Tongue (tissue), 1 donor: ENCODE measurements at regions not wholly inside any gene's neighbourhood (a gene's known extent, or its start where the extent isn't known, plus 50 kb on each side); places are given as distances from the start of the nearest gene placed in this dataset.
"Not testable (repeated sequence)": the region's sequence is repeated elsewhere in the genome, so short reads cannot be mapped to it uniquely, and the experiment has no call there.

Source experiments
- DNase-seq: peaks from one replicate; pipeline ENCODE4 v3.0.0-alpha.2; 2015

GRCh38 chr15:60265057-60265456 lies 132.7 kb downstream of the ANXA2 start:
- DNase-seq = no peak

DNA sequence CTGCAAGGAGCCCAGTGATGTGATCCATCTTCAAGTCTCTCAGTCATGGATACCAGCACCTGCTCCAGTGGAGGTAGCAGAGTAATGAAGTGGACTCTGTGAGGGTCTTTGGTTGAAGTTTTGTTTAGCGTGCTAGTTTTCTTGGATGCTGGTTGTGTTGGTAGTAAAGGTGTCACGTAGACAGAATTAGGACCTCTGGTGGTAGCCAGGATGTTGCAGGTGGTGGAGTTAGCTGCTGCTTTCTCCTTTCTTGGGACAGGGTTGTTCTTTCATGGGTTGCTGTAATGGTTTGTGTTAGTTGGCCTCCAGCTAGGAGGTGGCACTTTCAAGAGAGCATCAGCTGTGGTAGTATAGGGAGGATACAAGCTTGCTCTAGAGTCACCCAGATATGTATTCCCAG lies 125.2 kb downstream of the ANXA2 start:
- no peak for DNase-seq

DNA sequence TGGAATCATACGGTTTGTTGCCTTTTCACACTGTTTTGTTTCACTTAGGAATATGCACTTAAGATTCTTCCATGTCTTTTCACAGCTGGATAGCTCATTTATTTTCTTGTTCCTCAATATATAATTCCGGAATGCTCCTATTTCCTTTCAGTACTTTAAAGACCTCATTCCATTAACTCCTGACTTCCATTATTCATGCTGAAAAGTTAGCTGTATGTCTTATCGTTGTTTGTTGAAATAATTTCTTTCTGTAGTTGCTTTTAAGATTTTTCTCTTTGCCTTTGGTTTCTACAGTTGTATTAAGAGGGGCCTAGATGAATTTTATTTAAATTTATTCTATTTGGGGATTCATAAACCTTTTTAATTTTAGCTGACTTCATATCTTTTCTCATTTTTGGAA lies 122.2 kb downstream of the ANXA2 start:
- no peak for DNase-seq

DNA sequence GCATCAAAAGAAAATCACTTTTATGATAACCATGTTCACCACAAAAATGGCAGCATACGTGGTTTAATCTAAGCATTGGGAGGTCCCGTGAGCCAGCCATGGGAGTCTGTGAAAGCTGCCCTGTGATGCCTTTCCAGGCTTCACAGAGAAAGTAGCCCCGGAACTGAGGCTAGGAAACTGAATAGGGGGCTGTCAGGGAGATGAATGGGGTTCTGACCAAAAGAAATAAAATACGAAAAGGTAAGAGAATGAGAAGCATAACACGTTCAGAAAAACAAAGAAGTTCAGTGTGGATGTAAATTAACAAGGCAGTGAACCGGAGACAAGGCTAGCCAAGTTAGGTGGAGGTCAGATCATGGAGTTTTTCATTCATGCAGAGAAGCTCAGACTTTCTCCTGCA lies 118.9 kb downstream of the ANXA2 start:
- DNase-seq = no peak

GRCh38 chr15:60280259-60280658 lies 117.5 kb downstream of the ANXA2 start:
- no peak for DNase-seq

- no peak for DNase-seq
These were observed 113.8 kb downstream of the ANXA2 start for GRCh38 chr15:60283936-60284335.

DNA sequence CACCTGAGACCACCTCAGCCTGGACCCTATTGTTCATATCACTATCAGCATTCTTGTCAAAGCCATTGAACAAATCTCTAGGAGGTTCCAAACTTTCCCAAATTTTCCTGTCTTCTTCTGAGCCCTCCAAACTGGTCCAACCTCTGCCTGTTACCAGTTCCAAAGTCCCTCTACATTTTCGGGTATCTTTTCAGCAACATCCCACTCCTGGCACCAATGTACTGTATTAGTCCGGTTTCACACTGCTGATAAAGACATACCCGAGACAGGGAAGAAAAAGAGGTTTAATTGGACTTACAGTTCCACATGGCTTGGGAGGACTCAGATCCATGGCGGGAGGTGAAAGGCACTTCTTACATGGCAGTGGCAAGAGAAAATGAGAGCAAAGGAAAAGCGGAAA lies 101.9 kb downstream of the ANXA2 start:
- DNase-seq = not testable (repeated sequence)

- DNase-seq = no peak
These were observed 100.7 kb downstream of the ANXA2 start for GRCh38 chr15:60297047-60297446.
